ENCODE measurements at regions not wholly inside any gene's neighbourhood (a gene's known extent, or its start where the extent isn't known, plus 50 kb on each side); places are given as distances from the start of the nearest gene placed in this dataset.
"Not testable (repeated sequence)": the region's sequence is repeated elsewhere in the genome, so short reads cannot be mapped to it uniquely, and the experiment has no call there.

DNA sequence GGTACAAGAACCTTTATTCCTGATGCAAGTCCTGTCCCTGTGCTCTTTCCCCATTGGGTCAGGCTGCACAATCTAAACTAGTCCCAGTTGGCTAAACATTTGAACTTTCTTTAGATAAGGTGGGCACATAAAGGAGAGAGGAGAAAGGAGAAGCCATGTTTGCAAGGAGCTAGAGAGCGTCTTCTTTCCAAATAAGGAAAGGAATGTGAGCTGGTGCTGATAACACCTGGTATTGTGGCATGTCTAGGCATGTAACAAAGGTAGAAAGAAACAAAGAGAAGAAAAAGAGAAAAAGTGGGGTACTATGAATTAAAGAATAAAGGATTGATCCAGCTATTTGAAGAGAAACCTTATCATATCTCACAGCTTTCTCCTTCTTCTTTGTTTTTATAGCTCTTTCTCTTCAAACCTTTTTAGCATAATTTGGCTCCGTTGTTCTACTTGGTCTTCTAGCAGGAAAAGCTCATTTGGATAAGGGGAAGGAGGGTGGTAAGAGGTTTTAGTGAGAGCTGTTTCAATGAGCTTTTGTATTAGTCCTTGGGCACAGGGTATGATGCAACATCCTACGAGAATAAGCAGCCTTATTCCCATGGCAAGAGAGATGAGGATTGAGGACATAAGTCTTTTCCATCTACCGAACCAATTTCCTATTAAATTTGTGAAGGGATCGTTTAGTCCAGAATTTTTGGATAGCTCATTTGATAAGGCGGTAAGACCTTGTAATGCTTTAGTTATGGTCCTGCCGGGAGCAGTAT is 415.5 kb upstream of the MAN1A1 start:
- no peak for DNase-seq

DNA sequence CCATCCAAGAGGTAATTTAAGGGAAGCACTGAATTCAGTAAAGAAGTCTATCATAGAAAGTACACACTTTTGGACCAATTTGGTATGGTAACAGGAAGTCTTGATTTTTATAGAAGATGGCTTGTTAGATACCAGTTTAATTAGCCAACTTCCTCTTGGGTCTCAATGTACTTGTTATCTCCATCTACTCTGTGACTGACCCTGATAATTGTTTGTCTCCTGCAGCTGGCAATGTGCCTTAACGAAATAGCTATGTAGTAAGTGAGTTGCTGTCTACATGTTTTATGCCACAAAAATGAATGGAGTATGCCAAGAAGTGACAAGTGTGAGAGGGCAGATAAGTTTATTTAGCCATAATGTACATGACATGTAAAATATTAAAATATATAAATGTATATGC is 410.5 kb upstream of the MAN1A1 start:
- DNase-seq = peak; percentile 5

DNA sequence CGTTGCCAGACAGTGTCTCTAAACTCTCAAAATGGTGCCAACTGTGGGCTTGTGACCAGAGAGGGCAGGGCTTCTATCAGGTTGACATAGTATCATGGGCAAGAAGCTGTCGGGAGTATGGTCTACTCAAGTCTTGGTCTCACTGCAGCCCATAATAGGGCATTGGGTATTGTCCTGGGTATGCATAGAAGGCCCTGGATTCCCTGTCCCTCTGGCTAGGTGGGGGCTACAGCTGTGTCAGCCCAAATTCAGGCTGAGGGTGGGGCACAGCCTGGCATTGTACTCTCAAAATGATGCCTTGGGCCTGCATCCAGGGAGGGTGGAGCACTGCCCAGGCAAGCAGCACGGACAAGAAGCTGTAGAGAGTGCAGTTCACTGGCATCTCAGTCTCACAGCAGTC is 408.8 kb upstream of the MAN1A1 start:
- no peak for DNase-seq

DNA sequence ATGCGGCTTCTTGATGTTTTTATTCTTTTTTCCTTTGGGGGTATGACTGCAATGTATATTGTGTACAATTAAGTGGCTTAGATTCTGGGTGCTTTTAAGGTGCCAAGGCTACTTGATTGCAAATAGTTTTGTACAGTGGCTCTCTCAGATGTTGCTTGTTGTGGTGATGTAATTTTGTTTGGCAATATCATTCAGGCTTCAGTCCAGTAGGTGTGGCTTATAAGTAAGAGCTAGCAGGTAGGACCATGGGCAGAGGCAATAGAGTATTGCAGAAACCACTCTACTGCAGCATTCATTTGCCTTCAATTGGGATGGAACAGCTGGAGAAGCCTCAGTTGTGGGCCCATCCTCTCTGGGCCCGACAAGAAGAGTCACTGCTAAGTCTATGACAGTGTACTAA is 407.9 kb upstream of the MAN1A1 start:
- no peak for DNase-seq

DNA sequence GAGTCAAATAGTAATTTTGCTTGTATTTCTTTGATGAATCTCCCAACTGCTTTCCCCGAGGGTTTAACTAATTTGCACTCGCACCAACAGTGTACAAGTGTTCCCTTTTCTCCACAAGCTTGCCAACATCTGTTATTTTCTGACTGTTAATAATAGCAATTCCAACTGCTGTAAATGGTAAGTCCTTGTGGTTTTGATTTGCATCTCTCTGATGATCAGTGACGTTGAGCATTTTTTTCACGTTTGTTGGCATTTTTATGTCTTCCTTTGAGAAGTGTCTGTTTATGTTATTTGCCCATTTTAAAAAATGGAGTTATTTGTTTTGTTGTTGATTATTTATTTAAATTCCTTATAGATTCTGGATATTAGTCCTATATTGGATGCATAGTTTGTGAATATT is 399.8 kb upstream of the MAN1A1 start:
- peak; percentile 33 for DNase-seq

DNA sequence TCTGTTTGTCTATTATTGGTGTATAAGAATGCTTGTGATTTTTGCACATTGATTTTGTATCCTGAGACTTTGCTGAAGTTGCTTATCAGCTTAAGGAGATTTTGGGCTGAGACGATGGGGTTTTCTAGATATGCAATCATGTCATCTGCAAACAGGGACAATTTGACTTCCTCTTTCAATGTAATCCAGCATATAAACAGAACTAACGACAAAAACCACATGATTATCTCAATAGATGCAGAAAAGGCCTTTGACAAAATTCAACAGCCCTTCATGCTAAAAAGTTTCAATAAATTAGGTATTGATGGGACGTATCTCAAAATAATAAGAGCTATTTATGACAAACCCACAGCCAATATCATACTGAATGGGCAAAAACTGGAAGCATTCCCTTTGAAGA is 399.0 kb upstream of the MAN1A1 start:
- DNase-seq = not testable (repeated sequence)

DNA sequence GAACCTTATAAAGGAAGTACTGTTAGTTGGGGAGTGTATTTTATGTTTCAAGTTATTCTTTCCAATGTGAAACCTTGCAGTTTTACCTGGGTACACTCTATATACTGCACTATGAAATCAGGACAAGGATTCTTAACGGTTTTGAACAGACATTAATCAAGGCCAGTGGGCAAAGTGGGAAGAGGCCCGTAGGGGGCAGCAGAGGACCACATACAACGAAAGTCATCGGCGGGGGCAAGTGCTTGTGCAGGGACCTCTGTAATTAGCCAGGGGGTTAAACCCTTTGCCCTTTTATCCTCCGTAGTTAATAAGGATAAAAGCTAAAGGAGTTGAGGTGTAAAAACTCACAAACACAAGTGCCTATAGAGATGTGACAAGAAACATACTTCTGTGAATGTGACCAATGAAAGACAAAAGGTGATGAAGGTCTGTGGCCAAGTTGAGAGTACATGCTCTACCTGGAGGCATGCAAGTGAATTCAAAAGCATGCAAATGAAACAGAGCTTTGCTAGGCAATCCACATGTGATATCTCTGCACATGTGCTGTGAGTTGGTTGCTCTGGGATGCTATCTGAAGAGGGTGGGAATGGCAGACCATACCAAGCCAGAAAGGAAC is 392.7 kb upstream of the MAN1A1 start:
- DNase-seq = peak; percentile 45

DNA sequence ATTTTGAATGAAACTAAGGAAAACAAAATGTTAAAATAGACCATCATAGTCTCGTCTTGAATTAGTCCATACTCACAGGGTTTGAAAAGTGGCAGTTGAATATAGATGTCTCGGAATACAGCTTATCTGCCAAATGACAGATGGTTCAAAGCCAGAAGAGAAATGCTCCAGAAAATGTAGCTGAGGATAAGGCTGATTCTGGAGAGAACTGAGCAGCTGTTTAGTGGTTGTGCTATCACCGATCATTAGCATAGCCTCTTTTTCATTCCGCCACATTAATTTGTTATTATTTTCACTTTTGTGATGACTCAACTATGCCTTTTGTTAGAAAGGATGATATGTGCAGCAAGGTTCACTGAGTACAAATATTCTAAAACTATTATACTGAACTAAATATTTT is 390.2 kb upstream of the MAN1A1 start:
- no peak for DNase-seq

DNA sequence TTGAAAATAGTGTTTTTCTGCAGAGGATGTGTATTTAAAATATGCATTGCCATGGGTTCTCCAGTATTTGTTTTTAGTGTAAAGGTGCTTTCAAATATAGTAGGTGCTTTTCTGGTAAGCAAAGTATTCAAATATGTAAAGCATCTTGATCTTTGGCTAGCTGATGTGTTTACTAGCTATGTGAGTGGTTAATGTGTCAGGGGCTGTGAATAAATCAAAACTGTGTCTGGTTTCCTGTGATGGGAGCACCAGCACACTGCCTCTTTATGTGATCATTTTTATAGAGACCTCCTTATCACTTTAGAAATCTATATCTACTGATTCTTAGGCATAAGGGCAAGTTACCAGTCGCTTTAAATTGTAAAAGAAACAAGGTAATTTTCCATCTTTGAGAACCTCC is 388.9 kb upstream of the MAN1A1 start:
- DNase-seq = no peak

DNA sequence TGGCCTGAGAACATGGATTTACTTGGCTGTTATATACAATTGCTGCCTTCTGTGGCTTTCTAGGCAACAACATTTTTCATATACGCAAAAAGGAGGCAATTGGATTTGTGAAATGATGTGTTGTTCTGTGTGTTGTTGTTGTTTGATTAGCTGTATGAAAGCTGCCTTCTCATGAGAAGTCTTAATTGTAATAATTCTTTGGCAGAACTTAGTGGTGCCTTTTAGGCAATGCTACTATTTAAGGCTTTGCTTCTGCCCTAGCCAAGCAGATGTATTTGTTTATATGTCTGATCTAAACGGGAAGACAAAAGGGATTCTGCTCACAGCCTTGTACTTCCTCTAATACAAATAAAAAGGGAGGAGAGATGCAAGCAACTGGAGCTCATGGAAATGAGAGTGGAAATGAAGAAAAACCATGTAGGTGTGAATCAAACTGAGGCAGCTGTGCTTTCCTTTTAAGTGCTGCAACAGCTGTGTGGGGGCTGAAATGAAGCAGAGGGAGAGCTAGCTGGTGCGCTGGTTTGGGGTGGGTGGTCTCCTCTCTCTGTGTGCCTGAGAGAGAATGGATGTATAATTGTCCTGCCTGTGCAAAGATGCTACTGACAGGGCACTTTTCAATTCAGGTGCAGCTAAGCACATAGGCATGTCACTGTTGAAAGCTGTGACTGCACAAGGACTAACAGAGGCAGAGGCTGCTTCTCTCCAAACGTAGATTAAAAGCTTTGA is 386.9 kb upstream of the MAN1A1 start:
- DNase-seq = no peak

DNA sequence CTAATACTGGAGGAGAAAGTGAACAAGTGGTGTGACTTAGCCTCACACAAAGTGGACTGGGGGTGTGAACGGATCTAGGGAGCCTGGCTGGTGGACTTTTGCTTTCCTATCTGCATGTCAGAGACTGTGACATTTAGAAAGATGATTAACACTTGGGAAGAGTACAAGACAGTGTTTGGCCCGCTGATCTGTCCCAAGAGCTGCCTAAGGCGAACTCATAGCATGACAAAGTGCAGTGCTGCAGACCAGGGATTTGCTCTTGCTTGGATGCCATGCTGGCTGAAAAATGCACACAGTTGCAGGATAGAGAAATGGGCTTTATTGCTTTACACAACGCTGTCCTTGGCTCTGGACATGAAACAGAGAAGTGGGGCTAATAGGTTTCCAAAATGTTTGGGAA is 386.0 kb upstream of the MAN1A1 start:
- DNase-seq = no peak

DNA sequence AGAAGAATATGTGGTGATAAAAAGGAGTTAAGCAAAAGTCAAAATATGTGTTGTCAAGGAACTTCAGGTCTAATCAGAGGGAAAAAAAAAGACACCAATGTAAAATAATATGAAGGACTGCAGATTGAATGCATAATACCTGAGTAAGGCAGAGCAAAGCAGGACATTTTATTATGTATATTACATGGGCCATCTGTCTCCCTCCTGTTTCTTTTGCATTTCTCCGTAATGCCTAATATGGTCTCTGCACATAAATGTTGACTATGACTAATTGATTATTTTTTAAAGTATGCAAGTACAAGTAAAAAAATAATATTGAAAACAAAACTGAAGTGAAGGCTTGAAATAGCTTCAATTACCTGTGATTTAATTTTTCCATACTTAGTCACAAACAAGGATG is 384.7 kb upstream of the MAN1A1 start:
- no peak for DNase-seq

DNA sequence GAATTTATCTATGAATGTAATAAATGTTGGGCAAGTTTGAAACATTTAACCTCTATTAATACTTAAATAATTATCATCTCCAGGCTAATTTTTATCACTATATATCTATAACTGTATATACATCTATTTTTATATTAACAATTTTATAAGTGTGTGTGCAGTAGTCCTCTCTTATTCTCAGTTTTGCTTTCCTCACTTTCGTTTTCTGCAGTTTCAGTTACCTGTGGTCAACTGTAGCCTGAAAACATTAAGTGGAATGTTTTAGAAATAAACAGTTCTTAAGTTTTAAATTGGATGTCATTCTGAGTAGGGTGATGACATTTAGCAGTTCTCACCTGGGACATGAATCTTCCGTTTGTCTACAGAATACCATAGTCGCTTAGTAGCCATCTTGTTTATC is 379.4 kb upstream of the MAN1A1 start:
- DNase-seq = no peak

DNA sequence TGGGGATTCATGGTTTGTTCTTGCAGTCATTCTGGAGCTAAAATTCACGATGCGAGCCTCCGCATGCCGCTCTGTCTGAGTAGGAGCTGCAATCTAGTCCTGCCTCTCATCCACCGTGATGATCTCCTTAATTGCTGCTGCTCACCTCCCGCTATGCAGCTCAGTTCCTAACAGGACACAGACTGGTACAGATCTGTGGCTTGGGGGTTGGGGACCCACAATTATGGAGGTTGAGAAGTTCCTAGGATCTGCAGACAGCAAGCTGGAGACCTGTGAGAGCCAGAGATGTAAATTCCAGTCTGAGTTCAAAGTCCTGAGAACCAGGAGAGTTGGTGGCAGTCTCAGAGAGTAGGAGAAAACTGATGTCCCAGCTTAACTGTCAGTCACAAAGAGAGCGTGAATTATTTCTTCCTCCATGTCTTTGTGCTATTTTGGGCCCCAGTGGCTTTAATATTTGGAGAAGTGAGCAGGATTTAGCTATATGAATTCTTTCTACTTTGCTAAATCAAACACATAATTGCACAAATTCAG is 378.7 kb upstream of the MAN1A1 start:
- DNase-seq = no peak

DNA sequence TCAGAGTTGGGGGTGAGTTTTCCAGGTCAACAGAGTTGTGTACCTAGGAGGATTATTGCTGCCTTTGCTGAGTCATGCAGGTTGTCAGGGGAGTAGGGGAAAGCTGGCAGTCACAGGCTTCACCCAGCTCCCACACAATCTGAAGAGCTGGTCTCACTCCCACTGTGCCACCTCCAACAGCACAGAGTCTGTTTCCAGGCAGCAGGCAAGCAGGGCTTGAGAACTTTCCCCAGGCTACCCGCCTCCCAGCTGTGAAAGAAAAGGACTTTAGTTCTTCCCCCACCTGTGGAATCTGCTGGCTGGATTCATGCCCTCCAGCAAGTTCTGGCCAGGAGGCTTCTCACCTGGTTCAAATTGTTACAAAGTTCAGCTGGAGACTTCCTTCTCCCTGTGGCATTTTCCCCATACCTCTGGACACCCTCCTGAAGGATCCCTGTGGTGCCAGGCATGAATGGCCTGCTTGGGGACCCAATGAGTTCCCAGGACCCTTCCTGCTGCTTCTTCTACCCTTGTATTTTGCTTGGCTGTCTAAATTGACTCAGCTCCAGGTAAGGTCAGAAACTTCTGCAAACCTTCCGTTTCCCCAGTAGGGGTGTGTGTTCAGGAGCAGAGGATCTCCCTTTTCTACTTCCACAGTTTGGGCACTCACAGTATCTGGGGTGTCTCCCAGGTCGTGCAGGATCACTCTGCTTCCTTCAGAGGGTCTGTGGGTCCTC is 378.1 kb upstream of the MAN1A1 start:
- no peak for DNase-seq

DNA sequence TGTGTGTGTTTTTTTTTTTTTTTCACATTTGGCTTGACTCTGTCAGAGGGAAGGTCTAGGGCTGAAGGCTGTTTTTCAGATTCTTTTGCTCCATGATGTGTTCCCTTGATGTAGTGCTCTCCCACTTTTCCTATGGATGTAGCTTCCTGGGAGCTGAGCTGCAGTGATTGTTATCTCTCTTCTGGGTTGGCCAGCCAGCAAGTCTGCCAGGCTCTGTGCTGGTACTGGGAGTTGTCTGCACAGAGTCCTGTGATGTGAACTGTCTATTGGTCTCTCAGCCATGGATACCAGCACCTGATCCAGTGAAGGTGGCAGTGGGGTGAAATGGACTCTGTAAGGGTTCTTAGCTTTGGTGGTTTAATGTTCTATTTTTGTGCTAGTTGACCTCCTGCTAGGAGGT is 377.4 kb upstream of the MAN1A1 start:
- not testable (repeated sequence) for DNase-seq

DNA sequence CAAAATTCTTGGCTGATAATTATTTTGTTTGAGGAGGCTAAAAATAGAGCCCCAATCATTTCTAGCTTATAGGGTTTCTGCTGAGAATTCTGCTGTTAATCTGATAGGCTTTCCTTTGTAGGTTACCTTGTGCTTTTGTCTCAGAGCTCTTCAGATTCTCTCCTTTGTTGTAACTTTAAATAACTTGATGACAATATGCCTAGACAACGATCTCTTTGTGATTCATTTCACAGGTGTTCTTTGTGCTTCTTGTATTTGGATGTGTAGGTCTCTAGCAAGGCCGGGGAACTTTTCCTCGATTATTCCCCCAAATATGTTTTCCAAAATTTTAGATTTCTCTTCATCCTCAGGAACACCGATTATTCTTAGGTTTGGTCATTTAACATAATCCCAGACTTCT is 376.5 kb upstream of the MAN1A1 start:
- no peak for DNase-seq

DNA sequence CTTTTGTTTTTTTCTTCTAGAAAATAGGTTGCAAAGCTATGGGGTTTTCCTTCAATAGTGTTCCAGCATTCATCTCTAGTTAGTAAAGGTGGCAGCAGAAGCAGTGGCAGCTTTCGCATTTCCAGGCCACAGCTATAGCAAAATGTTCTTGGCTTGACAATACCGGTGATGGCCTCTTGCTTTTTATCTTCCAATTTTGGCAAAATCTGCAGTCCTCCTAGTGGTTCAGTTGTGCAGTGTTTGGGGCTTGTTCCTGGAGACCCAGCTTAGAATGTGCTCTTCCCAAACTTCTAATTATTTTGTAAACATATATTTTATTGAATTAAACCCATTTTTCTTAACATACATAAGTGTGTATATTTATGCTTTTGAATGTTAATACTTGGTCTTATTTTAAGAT is 370.6 kb upstream of the MAN1A1 start:
- DNase-seq = peak; percentile 5

DNA sequence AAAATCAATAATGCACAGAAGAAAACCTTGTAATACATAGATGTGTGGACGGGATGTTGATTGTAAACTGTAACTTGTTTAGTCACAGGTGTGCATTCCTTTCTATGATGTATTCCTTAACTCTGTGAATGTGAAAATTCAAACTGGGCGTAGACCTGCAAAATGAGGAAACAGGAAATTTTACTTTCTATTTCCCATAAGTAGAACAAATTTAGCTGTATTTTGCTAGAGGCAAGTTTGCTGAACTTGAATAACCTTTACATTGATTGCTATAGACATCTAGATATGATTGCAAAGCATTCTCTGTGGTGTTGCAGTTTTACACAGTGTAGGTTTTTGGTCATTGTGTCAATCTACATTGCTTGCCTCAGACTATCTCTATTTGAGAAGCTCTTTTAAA is 368.4 kb upstream of the MAN1A1 start:
- no peak for DNase-seq

DNA sequence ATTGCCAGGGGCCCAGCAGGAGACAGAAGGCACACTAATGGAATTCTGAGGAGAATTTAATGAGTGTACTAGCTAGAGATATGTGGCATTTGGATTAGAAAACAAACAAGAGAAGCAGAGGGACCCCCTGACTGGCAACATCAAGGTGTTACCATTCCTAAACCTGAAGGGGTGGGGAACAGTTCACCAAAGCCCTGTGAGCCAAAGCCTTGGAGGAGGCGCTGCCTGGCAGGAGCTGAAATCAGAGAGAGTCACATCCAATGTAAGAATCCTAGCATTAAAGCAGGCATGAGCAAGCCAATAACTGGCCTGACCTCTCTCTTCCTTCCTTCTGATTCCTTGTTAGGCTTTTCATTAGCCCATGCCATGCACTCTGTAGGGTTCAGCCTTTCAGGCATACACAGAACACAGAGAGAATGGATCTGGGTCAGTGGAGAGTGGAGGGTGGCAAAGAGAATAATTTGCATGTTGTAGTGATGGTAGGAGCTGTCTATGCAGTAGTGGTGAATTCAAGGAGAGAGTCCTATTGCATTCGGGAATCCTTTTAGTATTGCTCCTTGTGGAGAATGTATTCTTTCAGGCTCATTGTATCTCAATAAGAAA is 367.2 kb upstream of the MAN1A1 start:
- no peak for DNase-seq

DNA sequence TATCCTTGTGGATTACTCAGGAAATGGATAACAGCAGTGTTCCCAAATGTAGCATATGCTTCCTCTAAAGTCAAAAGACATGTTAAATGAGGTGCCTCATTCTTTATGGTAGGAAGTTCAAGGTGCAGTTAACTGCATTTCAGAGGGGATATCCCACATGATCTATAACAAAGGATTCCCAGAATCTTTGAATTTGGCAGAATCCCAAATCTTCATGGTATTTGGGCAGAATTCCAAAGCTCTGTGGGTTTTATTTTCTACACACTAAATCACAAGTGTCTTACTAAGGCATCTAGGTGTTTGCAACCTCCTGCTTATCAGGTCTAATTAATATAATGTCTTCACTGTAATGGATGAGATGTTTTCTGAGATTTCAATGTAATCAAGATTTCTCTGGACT is 364.3 kb upstream of the MAN1A1 start:
- peak; percentile 14 for DNase-seq

DNA sequence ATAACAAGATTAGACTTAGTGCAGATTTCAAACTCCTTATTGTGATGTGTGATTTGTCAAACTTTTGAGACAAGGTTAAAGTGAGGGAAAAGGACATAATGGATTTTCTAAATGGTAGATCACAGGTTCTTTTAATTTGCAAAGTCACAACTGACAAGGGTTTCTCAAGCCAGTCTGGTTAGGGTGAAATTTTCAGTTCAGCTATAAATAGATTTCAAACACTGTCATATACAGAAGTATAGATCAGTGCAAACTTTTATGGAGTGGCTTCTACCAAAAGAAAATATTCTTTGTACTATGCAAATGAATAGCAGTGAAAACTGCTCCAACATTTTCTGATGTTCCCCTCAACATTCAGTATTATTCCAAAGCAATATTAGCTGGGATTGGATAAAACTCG is 337.1 kb upstream of the MAN1A1 start:
- no peak for DNase-seq

DNA sequence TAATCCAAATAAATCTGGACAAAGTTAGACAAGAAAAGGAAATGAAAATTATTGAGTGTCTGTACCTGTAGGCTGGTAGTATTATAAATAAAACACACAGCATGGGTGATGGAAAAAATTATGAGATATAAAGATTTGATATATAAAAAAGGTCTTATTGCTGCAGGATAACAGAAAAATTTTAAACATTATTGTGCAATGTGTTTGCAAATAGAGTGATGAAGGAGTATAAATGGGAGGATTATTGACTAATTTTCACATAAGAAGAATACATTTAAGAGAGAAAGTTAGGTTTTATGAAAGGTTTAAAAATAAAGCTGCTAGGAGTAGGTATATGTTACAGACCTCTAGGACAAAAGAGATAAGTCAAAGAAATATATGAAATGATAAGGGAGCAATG is 336.7 kb upstream of the MAN1A1 start:
- no peak for DNase-seq

Measured in fibroblast of skin of right biceps (primary cell).